ENCODE measurements at regions not wholly inside any gene's neighbourhood (a gene's known extent, or its start where the extent isn't known, plus 50 kb on each side); places are given as distances from the start of the nearest gene placed in this dataset.

DNA sequence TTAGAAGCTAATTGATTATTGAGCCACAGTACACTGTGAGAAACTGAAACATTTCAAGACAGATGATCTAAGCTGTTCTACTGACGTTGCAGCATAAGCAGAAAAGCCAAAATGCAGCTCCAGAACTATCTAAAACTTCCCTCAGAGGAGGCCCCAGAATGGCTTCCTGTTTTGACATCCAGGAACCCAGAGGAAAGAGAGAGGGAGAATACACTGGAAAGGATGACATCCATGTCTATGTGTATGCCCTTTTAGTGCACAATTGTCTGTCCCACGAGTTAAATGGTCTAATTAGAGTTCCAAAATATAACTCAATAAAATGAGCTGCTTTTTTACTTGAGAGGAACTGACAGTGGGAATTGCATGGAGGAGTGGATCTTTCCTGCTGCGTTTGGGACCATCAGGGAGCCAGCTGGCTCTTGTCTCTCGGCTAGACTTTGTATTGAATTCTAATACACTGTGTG, 688.1 kb downstream of the ZNF385D start:
- Mint-ChIP-seq H3K9me3 (peaks cover 7% of the 10 kb centered on the region), H3K4me1 (no peaks in the 10 kb centered on the region), H3K4me3 (no peak overlapping the region), H3K27ac (no peak overlapping the region), H3K36me3 (ENCODE audit: low read depth) (no peaks in the 10 kb centered on the region), H3K27me3 (no peaks in the 10 kb centered on the region)
- CTCF ChIA-PET: no interaction called here
- no peak for DNase-seq
- POLR2A ChIA-PET: no interaction called here

DNA sequence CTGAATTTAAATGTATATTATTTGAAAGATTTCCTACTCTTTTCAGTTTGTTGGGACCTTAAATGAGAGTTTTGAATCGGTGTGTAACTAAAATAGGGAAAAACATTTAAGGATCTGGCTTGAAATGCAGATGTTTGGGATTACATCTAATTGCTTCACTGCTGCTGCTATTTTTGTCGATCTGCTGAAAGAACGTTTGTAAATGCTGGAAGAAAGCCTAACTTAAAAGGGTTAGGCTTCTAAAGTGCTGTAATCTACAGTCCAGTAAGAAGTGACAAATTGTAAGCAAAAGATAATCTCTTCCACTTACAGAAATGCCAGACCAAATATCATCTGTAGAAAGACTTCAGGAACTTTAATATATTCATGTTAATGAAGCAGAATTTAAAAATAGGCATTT, 691.6 kb downstream of the ZNF385D start:
- Mint-ChIP-seq H3K9me3 (peaks cover 2% of the 10 kb centered on the region), H3K4me3 (no peak overlapping the region), H3K4me1 (no peaks in the 10 kb centered on the region), H3K36me3 (ENCODE audit: low read depth) (no peaks in the 10 kb centered on the region), H3K27me3 (no peaks in the 10 kb centered on the region), H3K27ac (no peak overlapping the region)
- ChIA-PET POLR2A (no interaction called here), CTCF (no interaction called here)
- no peak for DNase-seq

DNA sequence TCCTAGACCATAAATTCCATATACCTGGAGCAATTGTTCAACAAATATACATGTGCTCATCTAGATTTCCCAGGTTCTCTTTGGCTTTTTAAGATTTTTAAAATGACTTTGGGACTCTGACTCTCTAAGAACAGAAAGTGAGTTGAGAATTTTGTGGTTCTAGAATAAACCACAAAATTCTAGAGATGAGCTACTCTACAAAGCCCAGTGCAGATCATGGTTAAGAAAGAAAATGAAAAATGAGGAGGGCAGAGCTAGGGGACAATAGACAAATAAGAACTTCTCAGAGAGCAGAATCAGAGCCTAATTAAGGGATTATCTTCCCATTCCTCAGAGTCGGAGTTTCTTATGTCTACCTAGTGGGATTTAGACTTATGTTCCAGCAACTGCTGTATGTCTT, 694.7 kb downstream of the ZNF385D start:
- DNase-seq: no peak
- no peaks in the 10 kb centered on the region for H3K4me1 Mint-ChIP-seq
- peaks cover 2% of the 10 kb centered on the region for H3K9me3 Mint-ChIP-seq
- ChIA-PET POLR2A (no interaction called here), CTCF (no interaction called here)
- no peaks in the 10 kb centered on the region for H3K27me3 Mint-ChIP-seq
- no peaks in the 10 kb centered on the region for H3K36me3 Mint-ChIP-seq (ENCODE audit: low read depth)
- no peak overlapping the region for H3K4me3 Mint-ChIP-seq
- no peak overlapping the region for H3K27ac Mint-ChIP-seq

DNA sequence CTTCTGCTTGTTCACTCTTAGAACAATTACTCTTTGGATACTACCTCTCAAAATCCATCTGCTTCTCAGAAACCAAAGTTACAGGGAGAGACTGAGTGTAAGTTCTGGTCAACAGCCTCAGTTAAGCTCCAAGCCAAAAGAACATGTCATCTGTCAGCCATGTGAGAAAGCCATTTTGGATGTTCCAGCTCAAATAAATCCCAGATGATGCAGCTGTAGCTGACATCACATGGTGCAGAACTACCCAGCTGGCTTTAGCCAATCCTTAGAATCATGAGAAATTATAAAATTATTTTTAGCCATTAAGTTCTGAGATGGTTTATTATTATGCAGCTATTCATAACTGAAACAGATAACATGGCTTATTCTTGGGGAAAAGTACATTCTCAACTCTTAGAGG, 696.0 kb downstream of the ZNF385D start:
- Mint-ChIP-seq H3K27ac (no peak overlapping the region), H3K4me1 (no peaks in the 10 kb centered on the region), H3K9me3 (peaks cover 7% of the 10 kb centered on the region), H3K4me3 (no peak overlapping the region), H3K36me3 (ENCODE audit: low read depth) (no peaks in the 10 kb centered on the region), H3K27me3 (no peaks in the 10 kb centered on the region)
- ChIA-PET POLR2A (no interaction called here), CTCF (no interaction called here)
- DNase-seq: no peak

DNA sequence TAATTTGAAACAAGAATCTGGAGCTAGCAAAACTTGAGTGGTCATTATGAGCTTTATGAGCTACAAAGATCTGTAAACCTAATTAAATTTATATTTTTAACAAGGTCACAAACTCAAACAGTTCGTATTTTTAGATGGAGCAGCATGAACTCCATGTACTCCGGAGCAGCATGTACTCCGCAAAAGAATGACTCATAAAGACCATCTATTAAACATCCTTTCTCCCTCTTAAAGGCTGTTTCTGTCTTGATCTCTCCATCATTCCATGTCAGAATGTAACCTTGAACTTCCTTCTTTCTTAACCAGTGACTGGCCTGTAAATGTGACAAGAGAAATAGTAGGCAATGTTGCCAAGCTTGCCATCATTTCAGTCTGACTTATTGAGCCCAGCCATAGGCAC, 696.9 kb downstream of the ZNF385D start:
- no peak for DNase-seq
- H3K36me3 Mint-ChIP-seq (ENCODE audit: low read depth): no peaks in the 10 kb centered on the region
- no peaks in the 10 kb centered on the region for H3K27me3 Mint-ChIP-seq
- H3K27ac Mint-ChIP-seq: no peak overlapping the region
- H3K9me3 Mint-ChIP-seq: peaks cover 5% of the 10 kb centered on the region
- no peaks in the 10 kb centered on the region for H3K4me1 Mint-ChIP-seq
- POLR2A ChIA-PET: no interaction called here
- H3K4me3 Mint-ChIP-seq: no peak overlapping the region
- CTCF ChIA-PET: no interaction called here

DNA sequence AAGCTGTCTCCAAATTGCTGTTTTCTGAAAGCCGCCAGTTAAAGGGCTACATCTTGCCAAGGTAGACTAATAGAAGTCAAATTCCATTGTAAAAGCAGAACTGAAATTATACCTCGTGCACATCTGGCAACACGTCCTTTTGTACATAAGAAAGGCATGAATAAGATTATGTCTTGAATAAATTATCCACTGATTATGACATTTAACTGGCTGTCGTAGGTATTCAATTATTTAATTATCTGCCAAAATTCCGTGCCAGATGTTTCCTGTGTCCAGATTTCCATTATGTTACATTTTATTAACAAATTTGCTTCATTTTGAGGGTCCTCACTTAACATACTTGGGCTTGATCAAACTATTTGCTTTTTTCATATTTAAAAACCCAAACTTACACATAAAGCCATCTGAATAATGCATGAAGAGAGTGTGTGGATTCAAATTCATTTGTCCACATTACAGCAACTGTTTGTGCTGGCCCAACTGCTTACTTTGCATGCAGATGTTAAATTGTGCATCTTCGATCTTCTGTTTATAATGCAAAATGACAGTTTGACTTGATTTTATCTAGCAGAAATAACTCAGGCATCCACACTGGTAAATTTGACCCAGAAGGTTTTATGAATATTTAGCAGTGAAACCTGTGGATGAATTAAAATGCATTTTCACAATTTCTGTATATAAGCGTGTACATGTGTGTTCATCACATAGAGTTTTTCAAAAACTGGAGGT, 701.5 kb downstream of the ZNF385D start:
- no peaks in the 10 kb centered on the region for H3K36me3 Mint-ChIP-seq (ENCODE audit: low read depth)
- CTCF ChIA-PET: no interaction called here
- no peak overlapping the region for H3K4me3 Mint-ChIP-seq
- no peak overlapping the region for H3K27ac Mint-ChIP-seq
- DNase-seq: no peak
- peaks cover 8% of the 10 kb centered on the region for H3K9me3 Mint-ChIP-seq
- no peaks in the 10 kb centered on the region for H3K4me1 Mint-ChIP-seq
- H3K27me3 Mint-ChIP-seq: no peaks in the 10 kb centered on the region
- POLR2A ChIA-PET: no interaction called here

DNA sequence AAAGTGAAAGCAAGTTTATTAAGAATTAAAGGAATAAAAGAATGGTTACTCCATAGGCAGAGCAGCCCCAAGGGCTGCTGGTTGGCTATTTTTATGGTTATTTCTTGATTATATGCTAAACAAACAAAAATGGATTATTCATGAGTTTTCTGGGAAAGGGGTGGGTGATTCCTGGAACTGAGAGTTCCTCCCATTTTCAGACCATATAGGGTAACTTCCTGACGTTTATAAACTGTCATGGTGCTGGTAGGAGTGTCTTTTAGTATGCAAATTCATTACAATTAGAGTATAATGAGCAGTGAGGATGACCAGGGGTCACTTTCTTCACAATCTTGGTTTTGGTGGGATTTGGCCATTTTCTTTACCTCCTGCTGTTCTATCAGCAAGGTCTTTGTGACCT, 707.9 kb downstream of the ZNF385D start:
- DNase-seq: no peak
- peaks cover 10% of the 10 kb centered on the region for H3K9me3 Mint-ChIP-seq
- ChIA-PET CTCF (no interaction called here), POLR2A (no interaction called here)
- H3K27me3 Mint-ChIP-seq: no peaks in the 10 kb centered on the region
- H3K4me3 Mint-ChIP-seq: no peak overlapping the region
- H3K4me1 Mint-ChIP-seq: no peaks in the 10 kb centered on the region
- H3K36me3 Mint-ChIP-seq (ENCODE audit: low read depth): no peaks in the 10 kb centered on the region
- no peak overlapping the region for H3K27ac Mint-ChIP-seq

DNA sequence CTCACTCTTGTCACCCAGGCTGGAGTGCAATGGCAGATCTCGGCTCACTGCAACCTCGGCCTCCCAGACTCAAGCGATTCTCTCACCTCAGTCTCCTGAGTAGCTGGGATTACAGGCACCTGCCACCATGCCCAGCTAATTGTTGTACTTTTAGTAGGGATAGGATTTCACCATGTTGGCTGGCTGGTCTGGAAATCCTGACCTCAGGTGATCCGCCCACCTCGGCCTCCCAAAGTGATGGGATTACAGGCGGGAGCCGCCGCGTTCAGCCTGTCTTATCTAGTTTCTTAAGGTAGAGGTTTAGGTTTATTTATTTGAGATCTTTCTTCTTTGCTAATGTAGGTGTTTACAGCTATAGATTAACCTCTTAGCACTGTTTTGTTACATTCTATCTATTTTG, 708.8 kb downstream of the ZNF385D start:
- CTCF ChIA-PET: no interaction called here
- Mint-ChIP-seq H3K36me3 (ENCODE audit: low read depth) (no peaks in the 10 kb centered on the region), H3K9me3 (peaks cover 16% of the 10 kb centered on the region), H3K4me1 (no peaks in the 10 kb centered on the region), H3K4me3 (no peak overlapping the region), H3K27ac (no peak overlapping the region), H3K27me3 (no peaks in the 10 kb centered on the region)
- POLR2A ChIA-PET: no interaction called here
- DNase-seq: no peak

DNA sequence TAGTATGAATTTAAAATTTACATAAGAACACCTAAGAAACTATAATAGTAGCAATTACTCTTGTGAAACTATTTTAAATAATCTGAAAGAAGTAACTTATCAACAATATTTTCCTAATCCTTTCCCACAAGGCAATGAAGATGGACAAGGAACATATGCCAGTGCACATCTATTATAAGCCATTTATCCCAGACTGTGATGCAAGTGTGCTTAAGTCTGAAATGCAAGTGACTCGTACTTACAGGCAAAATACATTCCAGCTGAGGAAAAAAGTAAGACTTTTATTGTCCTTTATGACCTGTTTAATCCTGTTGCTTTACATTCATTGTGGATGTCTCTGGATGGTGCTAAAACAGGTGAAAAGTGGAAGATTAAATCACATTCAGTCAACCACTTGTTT, 709.4 kb downstream of the ZNF385D start:
- no peak overlapping the region for H3K4me3 Mint-ChIP-seq
- no peaks in the 10 kb centered on the region for H3K36me3 Mint-ChIP-seq (ENCODE audit: low read depth)
- no peak for DNase-seq
- no peaks in the 10 kb centered on the region for H3K27me3 Mint-ChIP-seq
- no peaks in the 10 kb centered on the region for H3K4me1 Mint-ChIP-seq
- H3K9me3 Mint-ChIP-seq: peaks cover 14% of the 10 kb centered on the region
- CTCF ChIA-PET: no interaction called here
- no peak overlapping the region for H3K27ac Mint-ChIP-seq
- POLR2A ChIA-PET: no interaction called here

DNA sequence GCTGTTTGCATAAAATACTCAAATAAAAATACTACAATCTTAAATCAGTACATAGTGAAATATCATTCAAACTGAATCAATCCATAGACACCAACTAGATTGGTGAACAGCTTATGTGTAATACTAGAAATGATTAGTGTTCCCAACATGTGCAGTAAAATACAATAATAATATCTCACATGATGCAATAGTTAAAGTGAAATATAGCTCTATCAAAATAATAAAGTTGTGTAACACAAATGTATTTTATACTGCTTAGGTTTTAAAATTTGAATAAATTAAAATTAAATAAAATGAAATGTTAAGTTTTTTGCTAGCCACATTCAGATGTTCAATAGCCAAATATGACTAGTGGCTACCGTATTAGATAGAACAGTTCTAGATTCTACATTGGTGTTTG, 714.1 kb downstream of the ZNF385D start:
- CTCF ChIA-PET: no interaction called here

DNA sequence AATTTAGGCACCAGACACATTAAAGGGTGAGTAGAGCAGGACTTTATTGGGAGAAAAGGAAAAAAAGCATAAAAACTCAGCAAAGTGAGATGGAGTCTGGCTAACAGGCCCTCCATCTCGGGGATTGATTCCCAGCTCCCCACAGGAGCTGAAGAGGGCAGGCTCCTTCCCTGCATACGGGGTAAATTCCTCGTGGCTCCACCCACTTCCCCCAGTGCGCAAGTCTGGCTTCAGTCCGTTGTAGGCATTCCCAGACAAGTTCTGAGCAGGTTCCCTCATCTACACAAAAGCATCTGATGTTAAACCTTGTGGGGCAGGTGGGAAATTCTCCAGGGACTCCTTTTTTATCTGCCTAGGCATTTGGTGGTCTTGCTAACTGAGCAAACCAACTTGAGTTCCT, 722.6 kb downstream of the ZNF385D start:
- no peaks in the 10 kb centered on the region for H3K36me3 Mint-ChIP-seq (ENCODE audit: low read depth)
- peaks cover 6% of the 10 kb centered on the region for H3K9me3 Mint-ChIP-seq
- H3K4me1 Mint-ChIP-seq: no peaks in the 10 kb centered on the region
- no peak for DNase-seq
- ChIA-PET CTCF (no interaction called here), POLR2A (no interaction called here)
- H3K27ac Mint-ChIP-seq: no peak overlapping the region
- H3K4me3 Mint-ChIP-seq: no peak overlapping the region
- H3K27me3 Mint-ChIP-seq: no peaks in the 10 kb centered on the region

More for the DNA sequence above, 714.1 kb downstream of the ZNF385D start:
- DNase-seq: no peak
- Mint-ChIP-seq H3K9me3 (peaks cover 15% of the 10 kb centered on the region), H3K36me3 (ENCODE audit: low read depth) (no peaks in the 10 kb centered on the region), H3K27ac (no peak overlapping the region), H3K4me1 (no peaks in the 10 kb centered on the region), H3K4me3 (no peak overlapping the region), H3K27me3 (no peaks in the 10 kb centered on the region)
- POLR2A ChIA-PET: no interaction called here

DNA sequence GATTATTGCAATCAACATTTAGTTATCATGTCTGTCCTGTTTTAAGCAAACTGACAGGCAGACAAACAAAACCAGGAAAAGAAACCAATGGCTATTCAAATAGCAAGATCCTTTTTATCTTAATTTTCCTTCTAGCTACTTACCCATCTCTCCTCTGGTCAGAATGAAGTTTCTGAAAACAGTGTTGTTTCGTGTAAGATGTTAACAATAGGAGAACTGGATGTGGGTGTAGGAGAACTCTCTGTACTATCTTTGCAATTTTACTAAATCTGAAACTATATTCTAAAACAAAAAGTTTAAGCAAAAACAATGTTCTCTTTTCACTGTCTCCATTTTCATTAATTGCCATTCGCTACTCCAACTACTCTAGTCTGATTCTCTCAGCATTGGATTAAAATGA, 726.4 kb downstream of the ZNF385D start:
- no peak overlapping the region for H3K27ac Mint-ChIP-seq
- H3K27me3 Mint-ChIP-seq: no peaks in the 10 kb centered on the region
- no peaks in the 10 kb centered on the region for H3K4me1 Mint-ChIP-seq
- peaks cover 6% of the 10 kb centered on the region for H3K9me3 Mint-ChIP-seq
- ChIA-PET POLR2A (no interaction called here), CTCF (no interaction called here)
- H3K36me3 Mint-ChIP-seq (ENCODE audit: low read depth): no peaks in the 10 kb centered on the region
- DNase-seq: no peak
- H3K4me3 Mint-ChIP-seq: no peak overlapping the region

DNA sequence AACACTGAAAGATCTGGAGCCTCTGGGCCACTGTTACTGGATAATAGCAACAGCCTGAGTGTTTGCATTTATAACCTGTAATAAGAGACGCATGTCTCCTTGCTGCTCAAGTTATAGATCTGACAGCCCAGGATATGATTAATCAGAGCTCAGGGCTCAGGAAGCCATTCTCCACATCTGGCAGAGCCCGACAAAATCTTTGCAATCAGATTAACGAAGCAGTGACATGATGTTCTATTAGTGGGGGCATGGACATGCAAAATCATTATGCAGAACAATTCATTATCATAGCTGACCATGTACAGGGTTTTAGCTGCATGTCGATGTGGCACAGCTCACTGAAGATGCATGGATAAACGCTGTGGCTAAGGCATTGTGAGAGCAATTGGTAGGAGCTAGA, 730.3 kb downstream of the ZNF385D start:
- Mint-ChIP-seq H3K27ac (no peak overlapping the region), H3K4me1 (no peaks in the 10 kb centered on the region), H3K9me3 (peaks cover 13% of the 10 kb centered on the region), H3K27me3 (no peaks in the 10 kb centered on the region), H3K4me3 (no peak overlapping the region), H3K36me3 (ENCODE audit: low read depth) (no peaks in the 10 kb centered on the region)
- DNase-seq: no peak
- POLR2A ChIA-PET: no interaction called here
- CTCF ChIA-PET: no interaction called here

DNA sequence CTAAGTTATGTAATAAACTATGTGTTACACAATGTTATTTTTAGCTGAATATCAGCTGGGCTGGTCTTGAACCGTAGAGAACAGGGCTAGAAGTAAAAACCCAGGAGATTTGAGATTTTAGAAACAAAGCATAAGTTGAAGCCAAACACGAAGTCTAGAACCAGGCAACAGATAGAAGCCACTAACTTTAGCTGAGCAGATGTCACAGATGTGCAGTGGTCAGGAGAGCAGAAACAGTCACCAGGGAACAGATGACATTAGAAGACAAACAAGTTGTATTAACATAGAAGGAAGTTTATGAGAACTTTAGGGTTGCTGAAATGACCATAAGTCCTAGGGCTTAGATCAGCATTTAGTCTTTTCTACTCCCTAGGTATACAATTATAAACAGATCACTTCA, 731.0 kb downstream of the ZNF385D start:
- CTCF ChIA-PET: no interaction called here
- H3K9me3 Mint-ChIP-seq: peaks cover 16% of the 10 kb centered on the region

More for the DNA sequence above, 731.0 kb downstream of the ZNF385D start:
- Mint-ChIP-seq H3K27ac (no peak overlapping the region), H3K4me3 (no peak overlapping the region), H3K36me3 (ENCODE audit: low read depth) (no peaks in the 10 kb centered on the region), H3K4me1 (no peaks in the 10 kb centered on the region), H3K27me3 (no peaks in the 10 kb centered on the region)
- POLR2A ChIA-PET: no interaction called here
- DNase-seq: no peak

Data from activated CD4-positive, alpha-beta memory T cell treated with anti-CD3 and anti-CD28 coated beads, Interleukin-2, amount 10 ng/mL, durations not matched to agents 7 days and 5 days (primary cell).